ENCODE measurements at regions not wholly inside any gene's neighbourhood (a gene's known extent, or its start where the extent isn't known, plus 50 kb on each side); places are given as distances from the start of the nearest gene placed in this dataset.

DNA sequence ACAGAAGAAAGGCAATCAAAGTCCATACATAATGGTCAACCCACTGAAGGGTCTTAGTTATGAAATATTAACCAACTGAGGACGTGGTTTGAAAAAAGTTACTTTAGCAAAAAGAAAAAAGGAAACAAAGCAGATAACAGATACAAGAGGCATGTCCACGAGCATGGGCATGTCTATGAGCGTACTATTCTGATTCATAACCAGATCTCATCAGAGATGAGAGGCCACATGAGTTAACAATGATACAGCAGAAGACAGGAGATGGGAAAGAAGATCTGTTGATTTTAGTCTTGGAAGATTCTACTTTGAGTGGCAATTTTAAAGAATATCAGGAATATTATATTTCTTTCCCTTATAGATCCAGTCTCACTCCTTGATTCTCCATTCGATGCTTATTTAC, 262.9 kb upstream of the SLITRK3 start:
- no peak for TF ChIP-seq BHLHE40 (IDR thresholded peaks at IDR 0.05; ENCODE audit: borderline replicate concordance)
- TF ChIP-seq FOXK2 (IDR thresholded peaks at IDR 0.05) = no peak
- TF ChIP-seq HDGF (IDR thresholded peaks at IDR 0.05; ENCODE audit: borderline replicate concordance) = no peak
- no peak for TF ChIP-seq ZNF384 (IDR thresholded peaks at IDR 0.05)
- TF ChIP-seq SUZ12 (IDR thresholded peaks at IDR 0.05) = no peak
- no peak for TF ChIP-seq FOXA1 (IDR thresholded peaks at IDR 0.05)
- no peak for TF ChIP-seq ARNT (IDR thresholded peaks at IDR 0.05)
- TF ChIP-seq ELF4 (IDR thresholded peaks at IDR 0.05) = no peak

Measured in HEK293T (cell line).